Panc1 (cell line): ENCODE measurements at regions not wholly inside any gene's neighbourhood (a gene's known extent, or its start where the extent isn't known, plus 50 kb on each side); places are given as distances from the start of the nearest gene placed in this dataset.

Source experiments
- POLR2AphosphoS5 ChIP-seq: IDR thresholded peaks from 2 replicates; pipeline ENCODE4 v1.6.1; 2012; ENCODE audit warnings: mild to moderate bottlenecking, low read depth, low read length, moderate library complexity
- SIN3A ChIP-seq: IDR thresholded peaks from 2 replicates; pipeline ENCODE4 v1.6.1; 2012; ENCODE audit warnings: low read depth, mild to moderate bottlenecking, low read length, moderate library complexity, borderline replicate concordance; ENCODE audit not compliant: insufficient read depth
- TF ChIP-seq, protein P1 (sequence below): fragments of 450-650 bp; IDR thresholded peaks from 2 replicates; pipeline ENCODE4 v1.5.1; 2017; ENCODE audit warnings: mild to moderate bottlenecking

GRCh38 chr18:60189856-60190255, 182.7 kb downstream of the MC4R start:
- TF ChIP-seq, protein P1, sequence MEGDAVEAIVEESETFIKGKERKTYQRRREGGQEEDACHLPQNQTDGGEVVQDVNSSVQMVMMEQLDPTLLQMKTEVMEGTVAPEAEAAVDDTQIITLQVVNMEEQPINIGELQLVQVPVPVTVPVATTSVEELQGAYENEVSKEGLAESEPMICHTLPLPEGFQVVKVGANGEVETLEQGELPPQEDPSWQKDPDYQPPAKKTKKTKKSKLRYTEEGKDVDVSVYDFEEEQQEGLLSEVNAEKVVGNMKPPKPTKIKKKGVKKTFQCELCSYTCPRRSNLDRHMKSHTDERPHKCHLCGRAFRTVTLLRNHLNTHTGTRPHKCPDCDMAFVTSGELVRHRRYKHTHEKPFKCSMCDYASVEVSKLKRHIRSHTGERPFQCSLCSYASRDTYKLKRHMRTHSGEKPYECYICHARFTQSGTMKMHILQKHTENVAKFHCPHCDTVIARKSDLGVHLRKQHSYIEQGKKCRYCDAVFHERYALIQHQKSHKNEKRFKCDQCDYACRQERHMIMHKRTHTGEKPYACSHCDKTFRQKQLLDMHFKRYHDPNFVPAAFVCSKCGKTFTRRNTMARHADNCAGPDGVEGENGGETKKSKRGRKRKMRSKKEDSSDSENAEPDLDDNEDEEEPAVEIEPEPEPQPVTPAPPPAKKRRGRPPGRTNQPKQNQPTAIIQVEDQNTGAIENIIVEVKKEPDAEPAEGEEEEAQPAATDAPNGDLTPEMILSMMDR = no peak
- TF ChIP-seq POLR2AphosphoS5 = no peak
- no peak for TF ChIP-seq SIN3A
